GM21576 (cell line): ENCODE measurements at regions not wholly inside any gene's neighbourhood (a gene's known extent, or its start where the extent isn't known, plus 50 kb on each side); places are given as distances from the start of the nearest gene placed in this dataset.

Source experiments
- ATAC-seq: cut with Tn5 transposase; IDR thresholded peaks from one replicate; pipeline ENCODE4 v1.9.1; 2021; ENCODE audit warnings: mild to moderate bottlenecking, moderate library complexity; ENCODE audit not compliant: unreplicated experiment

- no peak for ATAC-seq
These were observed 811.1 kb downstream of the UQCRFS1 start for GRCh38 chr19:28401739-28402424.

GRCh38 chr19:28400953-28401671 lies 811.8 kb downstream of the UQCRFS1 start:
- no peak for ATAC-seq

- ATAC-seq: no peak
These were observed 813.8 kb downstream of the UQCRFS1 start for GRCh38 chr19:28399187-28399586.

GRCh38 chr19:28397800-28398199 lies 815.2 kb downstream of the UQCRFS1 start:
- ATAC-seq: no peak

- ATAC-seq: no peak
These were observed 815.6 kb downstream of the UQCRFS1 start for GRCh38 chr19:28397306-28397705.

- ATAC-seq: no peak
These were observed 816.6 kb downstream of the UQCRFS1 start for GRCh38 chr19:28396287-28396831.

GRCh38 chr19:28394725-28395124 lies 818.2 kb downstream of the UQCRFS1 start:
- ATAC-seq: no peak

GRCh38 chr19:28393574-28394336 lies 819.2 kb downstream of the UQCRFS1 start:
- no peak for ATAC-seq

- no peak for ATAC-seq
These were observed 824.0 kb downstream of the UQCRFS1 start for GRCh38 chr19:28388988-28389387.

GRCh38 chr19:28387507-28387906 lies 825.4 kb downstream of the UQCRFS1 start:
- ATAC-seq: no peak

- no peak for ATAC-seq
These were observed 826.5 kb downstream of the UQCRFS1 start for GRCh38 chr19:28386470-28386869.

GRCh38 chr19:28386066-28386465 lies 826.9 kb downstream of the UQCRFS1 start:
- no peak for ATAC-seq

- no peak for ATAC-seq
These were observed 835.9 kb downstream of the UQCRFS1 start for GRCh38 chr19:28377077-28377476.

GRCh38 chr19:28374971-28375370 lies 838.0 kb downstream of the UQCRFS1 start:
- ATAC-seq: no peak

- ATAC-seq: no peak
These were observed 840.2 kb downstream of the UQCRFS1 start for GRCh38 chr19:28372576-28373247.

- no peak for ATAC-seq
These were observed 845.8 kb downstream of the UQCRFS1 start for GRCh38 chr19:28367146-28367545.

GRCh38 chr19:28363254-28363653 lies 849.7 kb downstream of the UQCRFS1 start:
- ATAC-seq: no peak

- no peak for ATAC-seq
These were observed 853.2 kb downstream of the UQCRFS1 start for GRCh38 chr19:28359431-28360414.

GRCh38 chr19:28358633-28359032 lies 854.3 kb downstream of the UQCRFS1 start:
- ATAC-seq: no peak

- no peak for ATAC-seq
These were observed 861.2 kb downstream of the UQCRFS1 start for GRCh38 chr19:28351761-28352160.
